ENCODE measurements at regions not wholly inside any gene's neighbourhood (a gene's known extent, or its start where the extent isn't known, plus 50 kb on each side); places are given as distances from the start of the nearest gene placed in this dataset.

GRCh38 chr6:139713900-139714506 lies 339.6 kb upstream of the CITED2 start:
- peak; percentile 75 for DNase-seq (ENCODE audit: low read depth)
- no peak for FAIRE-seq
- H3K27me3 ChIP-seq (ENCODE audit: control insufficient read depth, insufficient read depth, low read length): no peaks in the 10 kb centered on the region

GRCh38 chr6:139713424-139713823 lies 339.0 kb upstream of the CITED2 start:
- Histone ChIP-seq H3K36me3 (ENCODE audit: control insufficient read depth, insufficient read depth, low read length) (no peaks in the 10 kb centered on the region), H3K27me3 (ENCODE audit: control insufficient read depth, insufficient read depth, low read length) (no peaks in the 10 kb centered on the region), H3K4me3 (ENCODE audit: low read depth, low read length) (no peak overlapping the region)
- FAIRE-seq (peak; percentile 66), DNase-seq (ENCODE audit: low read depth) (no peak)
- TF ChIP-seq CTCF (IDR thresholded peaks at IDR 0.05; ENCODE audit: insufficient read depth, low read length, severe bottlenecking): no peak

More at GRCh38 chr6:139713900-139714506, 339.6 kb upstream of the CITED2 start:
- Histone ChIP-seq H3K4me3 (ENCODE audit: low read depth, low read length) (no peak overlapping the region), H3K36me3 (ENCODE audit: control insufficient read depth, insufficient read depth, low read length) (no peaks in the 10 kb centered on the region)
- no peak for TF ChIP-seq CTCF (IDR thresholded peaks at IDR 0.05; ENCODE audit: insufficient read depth, low read length, severe bottlenecking)

DNA sequence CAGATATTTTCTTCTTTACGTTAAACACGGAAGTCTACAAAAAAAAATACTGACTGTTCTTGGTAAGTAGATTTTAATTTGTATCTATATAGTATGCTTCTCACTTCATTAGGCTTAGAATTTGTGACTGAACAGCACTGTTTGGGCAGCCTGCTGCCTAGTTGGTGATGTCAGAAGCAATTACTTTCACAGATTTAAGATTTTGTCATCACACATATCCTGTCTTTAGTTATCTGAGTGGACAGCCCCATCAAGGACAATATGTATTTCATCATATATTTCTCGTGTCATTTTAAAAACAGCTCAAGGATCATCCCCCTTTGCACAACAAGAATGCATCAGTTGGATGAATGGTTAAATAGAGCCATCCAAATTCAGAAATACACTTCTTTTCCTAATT lies 338.4 kb upstream of the CITED2 start:
- H3K36me3 ChIP-seq (ENCODE audit: control insufficient read depth, insufficient read depth, low read length): no peaks in the 10 kb centered on the region
- H3K27me3 ChIP-seq (ENCODE audit: control insufficient read depth, insufficient read depth, low read length): no peaks in the 10 kb centered on the region
- DNase-seq (ENCODE audit: low read depth) (no peak), FAIRE-seq (no peak)
- TF ChIP-seq CTCF (IDR thresholded peaks at IDR 0.05; ENCODE audit: insufficient read depth, low read length, severe bottlenecking): no peak
- no peak overlapping the region for H3K4me3 ChIP-seq (ENCODE audit: low read depth, low read length)

- no peak overlapping the region for H3K4me3 ChIP-seq (ENCODE audit: low read depth, low read length)
- TF ChIP-seq CTCF (IDR thresholded peaks at IDR 0.05; ENCODE audit: insufficient read depth, low read length, severe bottlenecking): no peak
- FAIRE-seq (no peak), DNase-seq (ENCODE audit: low read depth) (peak; percentile 78)
- no peaks in the 10 kb centered on the region for H3K36me3 ChIP-seq (ENCODE audit: control insufficient read depth, insufficient read depth, low read length)
- no peaks in the 10 kb centered on the region for H3K27me3 ChIP-seq (ENCODE audit: control insufficient read depth, insufficient read depth, low read length)
Measured at GRCh38 chr6:139711804-139712585, 337.5 kb upstream of the CITED2 start.

DNA sequence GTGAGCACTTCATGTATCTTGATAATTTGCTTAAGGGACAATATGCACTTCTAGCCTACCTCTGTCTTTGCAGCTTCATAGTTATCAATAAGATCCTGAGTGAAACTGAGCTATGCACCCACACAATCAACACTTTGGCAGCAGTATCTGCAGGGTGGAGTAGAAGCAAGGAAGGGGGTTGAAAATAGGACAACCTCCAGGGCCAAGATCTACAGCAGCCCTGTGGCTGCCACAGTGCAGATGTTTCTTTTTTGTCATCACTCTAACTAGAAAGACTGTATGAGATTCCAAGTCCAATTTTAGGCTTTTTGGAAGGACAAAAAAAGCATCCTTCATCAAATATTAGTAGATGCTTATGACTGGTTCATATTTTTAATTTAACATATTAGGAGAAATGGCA lies 336.1 kb upstream of the CITED2 start:
- Histone ChIP-seq H3K27me3 (ENCODE audit: control insufficient read depth, insufficient read depth, low read length) (no peaks in the 10 kb centered on the region), H3K36me3 (ENCODE audit: control insufficient read depth, insufficient read depth, low read length) (no peaks in the 10 kb centered on the region), H3K4me3 (ENCODE audit: low read depth, low read length) (no peak overlapping the region)
- FAIRE-seq (no peak), DNase-seq (ENCODE audit: low read depth) (no peak)
- no peak for TF ChIP-seq CTCF (IDR thresholded peaks at IDR 0.05; ENCODE audit: insufficient read depth, low read length, severe bottlenecking)

All from bronchial epithelial cell (primary cell).